ENCODE measurements at regions not wholly inside any gene's neighbourhood (a gene's known extent, or its start where the extent isn't known, plus 50 kb on each side); places are given as distances from the start of the nearest gene placed in this dataset.

DNA sequence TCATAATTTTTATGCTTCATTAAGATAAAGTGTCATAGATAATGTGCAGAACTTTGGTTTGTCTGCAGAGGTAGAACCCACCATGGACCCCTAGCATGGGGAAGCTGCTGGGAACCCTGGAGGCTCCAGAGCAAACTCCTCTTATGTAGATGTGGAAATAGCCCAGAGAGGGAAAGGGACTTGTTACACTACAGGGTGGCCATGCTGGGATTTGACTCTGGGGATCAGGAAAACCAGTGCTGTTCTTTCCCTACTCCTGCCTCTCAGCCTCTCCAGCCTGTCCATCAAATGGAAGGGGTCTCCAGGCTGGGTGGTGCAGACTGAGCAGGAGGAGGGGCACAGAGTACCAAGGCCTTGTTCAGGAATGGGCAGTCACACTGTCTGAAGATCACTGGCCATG, 54.2 kb downstream of the MSX1 start:
- peaks cover 3% of the 10 kb centered on the region for H3K9me3 ChIP-seq (ENCODE audit: severe bottlenecking)
- H3K27me3 ChIP-seq (ENCODE audit: insufficient read depth, low read depth, severe bottlenecking) = no peaks in the 10 kb centered on the region
- no peak for DNase-seq
- TF ChIP-seq, protein P1, sequence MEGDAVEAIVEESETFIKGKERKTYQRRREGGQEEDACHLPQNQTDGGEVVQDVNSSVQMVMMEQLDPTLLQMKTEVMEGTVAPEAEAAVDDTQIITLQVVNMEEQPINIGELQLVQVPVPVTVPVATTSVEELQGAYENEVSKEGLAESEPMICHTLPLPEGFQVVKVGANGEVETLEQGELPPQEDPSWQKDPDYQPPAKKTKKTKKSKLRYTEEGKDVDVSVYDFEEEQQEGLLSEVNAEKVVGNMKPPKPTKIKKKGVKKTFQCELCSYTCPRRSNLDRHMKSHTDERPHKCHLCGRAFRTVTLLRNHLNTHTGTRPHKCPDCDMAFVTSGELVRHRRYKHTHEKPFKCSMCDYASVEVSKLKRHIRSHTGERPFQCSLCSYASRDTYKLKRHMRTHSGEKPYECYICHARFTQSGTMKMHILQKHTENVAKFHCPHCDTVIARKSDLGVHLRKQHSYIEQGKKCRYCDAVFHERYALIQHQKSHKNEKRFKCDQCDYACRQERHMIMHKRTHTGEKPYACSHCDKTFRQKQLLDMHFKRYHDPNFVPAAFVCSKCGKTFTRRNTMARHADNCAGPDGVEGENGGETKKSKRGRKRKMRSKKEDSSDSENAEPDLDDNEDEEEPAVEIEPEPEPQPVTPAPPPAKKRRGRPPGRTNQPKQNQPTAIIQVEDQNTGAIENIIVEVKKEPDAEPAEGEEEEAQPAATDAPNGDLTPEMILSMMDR (IDR thresholded peaks at IDR 0.05; ENCODE audit: low read depth, low read length) = no peak
- no peaks in the 10 kb centered on the region for H3K36me3 ChIP-seq
- no peak overlapping the region for H3K4me3 ChIP-seq (ENCODE audit: low read depth, low read length)
- no peak overlapping the region for H3K27ac ChIP-seq

DNA sequence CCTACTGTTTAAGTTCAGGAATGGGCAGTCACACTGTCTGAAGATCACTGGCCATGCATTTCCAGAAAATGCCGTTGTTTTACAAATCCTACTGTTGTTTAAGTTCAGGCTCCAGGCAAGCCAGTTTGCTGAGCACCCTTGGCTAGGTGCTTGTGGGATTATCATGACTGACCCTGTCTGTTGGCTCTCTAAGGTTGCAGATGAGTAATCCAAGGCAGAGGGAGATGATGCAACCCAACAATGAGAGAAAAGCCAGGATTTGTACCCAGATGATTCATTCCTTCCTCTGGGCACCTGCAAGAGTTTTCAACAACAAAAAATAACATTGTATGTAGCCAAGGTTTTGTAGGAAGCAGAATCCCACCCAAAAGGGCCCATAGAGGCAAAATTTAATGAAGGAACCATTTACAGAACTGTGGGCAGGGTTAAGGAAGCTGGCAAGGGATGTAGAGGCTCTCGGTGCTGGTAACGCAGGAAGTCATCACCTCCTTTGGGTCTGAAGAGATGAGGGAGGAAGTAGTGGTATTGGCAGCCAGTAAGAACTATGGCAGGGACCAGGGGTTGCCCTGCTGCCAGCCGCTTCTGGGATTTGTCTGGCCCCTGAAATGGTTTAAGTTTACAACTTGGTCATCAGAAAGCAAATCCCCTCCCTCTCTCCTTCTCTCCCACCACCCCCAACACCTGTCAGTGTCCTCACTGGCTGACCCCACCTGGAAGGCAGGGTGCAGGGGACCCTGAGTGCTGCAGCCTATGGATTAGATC, 54.8 kb downstream of the MSX1 start:
- TF ChIP-seq, protein P1 (IDR thresholded peaks at IDR 0.05; ENCODE audit: low read depth, low read length) = no peak
- H3K4me3 ChIP-seq (ENCODE audit: low read depth, low read length) = no peak overlapping the region
- H3K27ac ChIP-seq = no peak overlapping the region
- H3K27me3 ChIP-seq (ENCODE audit: insufficient read depth, low read depth, severe bottlenecking) = no peaks in the 10 kb centered on the region
- H3K36me3 ChIP-seq = no peaks in the 10 kb centered on the region
- peaks cover 3% of the 10 kb centered on the region for H3K9me3 ChIP-seq (ENCODE audit: severe bottlenecking)
- peak; percentile 25 for DNase-seq

DNA sequence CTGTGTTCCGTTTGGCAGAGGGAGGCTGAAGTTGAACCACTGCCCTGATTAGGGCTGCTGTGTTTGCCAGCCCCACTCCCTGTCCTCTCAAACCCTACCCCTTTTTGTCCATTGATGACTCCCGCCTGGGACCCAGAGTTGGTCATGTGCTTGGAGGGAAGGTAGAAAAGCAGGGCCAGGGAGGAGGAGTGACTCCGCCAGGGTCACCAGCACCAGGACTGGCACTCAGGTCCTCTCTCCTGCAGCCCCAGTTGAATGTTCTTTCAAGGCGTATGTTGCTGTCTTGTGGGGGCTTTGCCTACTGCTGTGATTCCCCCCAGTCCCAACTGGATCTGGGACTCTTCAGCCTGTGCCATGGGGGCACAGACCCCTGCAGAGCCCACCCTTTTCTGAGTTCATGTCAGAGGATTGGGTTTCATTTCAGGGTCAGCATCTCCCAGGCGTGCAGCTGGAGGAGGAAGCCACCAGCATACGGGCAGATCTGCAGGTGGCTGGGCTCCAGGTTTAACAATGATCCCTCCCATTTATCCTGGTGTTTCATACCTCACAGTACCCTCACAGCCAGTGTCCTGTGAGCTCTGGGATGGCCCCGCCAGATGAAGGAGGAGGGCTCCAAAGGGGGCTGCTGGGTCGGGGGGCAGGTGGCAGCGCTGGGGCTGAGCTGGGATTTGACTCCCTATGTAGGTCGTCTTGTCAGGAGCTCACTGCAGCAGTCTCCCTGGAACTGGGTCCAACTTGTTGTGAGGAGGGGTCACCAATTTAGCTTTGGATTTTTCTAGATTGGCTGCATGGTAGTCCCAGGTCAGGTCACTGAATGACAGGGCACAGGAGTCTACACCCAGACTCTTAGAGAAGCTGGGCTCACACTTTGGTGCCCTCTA, 55.7 kb downstream of the MSX1 start:
- no peak for DNase-seq
- no peaks in the 10 kb centered on the region for H3K36me3 ChIP-seq
- TF ChIP-seq, protein P1 (IDR thresholded peaks at IDR 0.05; ENCODE audit: low read depth, low read length) = no peak
- no peaks in the 10 kb centered on the region for H3K27me3 ChIP-seq (ENCODE audit: insufficient read depth, low read depth, severe bottlenecking)
- H3K4me3 ChIP-seq (ENCODE audit: low read depth, low read length) = no peak overlapping the region
- H3K27ac ChIP-seq = no peak overlapping the region
- peaks cover 3% of the 10 kb centered on the region for H3K9me3 ChIP-seq (ENCODE audit: severe bottlenecking)

DNA sequence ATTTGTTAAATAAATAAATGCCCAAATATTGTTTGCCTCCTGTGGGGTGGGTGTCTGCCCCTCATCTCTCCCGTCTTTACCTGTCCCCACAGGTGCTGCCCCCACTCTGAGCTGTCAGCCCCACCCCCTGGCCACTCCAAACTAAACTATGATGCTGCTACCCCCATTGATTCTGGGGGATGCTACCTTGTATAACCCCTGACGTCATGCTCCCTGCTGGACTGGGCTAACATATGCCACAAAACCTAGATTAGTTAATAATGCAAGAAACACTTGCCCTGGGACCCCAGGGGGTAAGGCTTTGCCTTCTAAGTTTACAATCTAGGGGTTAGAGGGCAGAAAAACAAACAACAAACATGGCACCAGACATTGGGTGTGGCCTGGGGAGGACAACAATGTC, 58.6 kb downstream of the MSX1 start:
- Histone ChIP-seq H3K4me3 (ENCODE audit: low read depth, low read length) (no peak overlapping the region), H3K27me3 (ENCODE audit: insufficient read depth, low read depth, severe bottlenecking) (no peaks in the 10 kb centered on the region), H3K27ac (no peak overlapping the region), H3K9me3 (ENCODE audit: severe bottlenecking) (peaks cover 3% of the 10 kb centered on the region), H3K36me3 (no peaks in the 10 kb centered on the region)
- TF ChIP-seq, protein P1 (IDR thresholded peaks at IDR 0.05; ENCODE audit: low read depth, low read length) = no peak
- DNase-seq = no peak

DNA sequence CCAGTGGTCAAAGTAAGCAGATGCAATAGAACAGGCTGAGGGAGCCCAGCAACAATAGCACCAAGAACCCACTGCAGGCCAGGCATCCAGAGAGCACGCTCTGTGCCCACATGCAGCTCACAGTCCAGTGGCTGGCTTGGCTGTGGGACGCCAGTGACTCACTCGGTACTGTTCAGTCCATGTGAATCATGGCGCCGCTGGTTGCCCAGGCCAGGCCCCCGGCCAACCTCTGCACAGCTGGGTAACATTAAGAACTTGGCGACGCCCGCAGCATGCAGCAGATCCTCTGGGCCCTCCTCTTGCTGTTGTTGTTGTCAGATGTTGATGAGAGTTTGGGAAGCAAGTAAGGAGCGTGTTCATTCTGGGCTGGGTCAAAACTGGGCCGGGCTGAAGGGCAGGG, 60.5 kb downstream of the MSX1 start:
- TF ChIP-seq, protein P1 (IDR thresholded peaks at IDR 0.05; ENCODE audit: low read depth, low read length) = no peak
- Histone ChIP-seq H3K36me3 (no peaks in the 10 kb centered on the region), H3K9me3 (ENCODE audit: severe bottlenecking) (peaks cover 3% of the 10 kb centered on the region), H3K27me3 (ENCODE audit: insufficient read depth, low read depth, severe bottlenecking) (no peaks in the 10 kb centered on the region), H3K27ac (no peak overlapping the region), H3K4me3 (ENCODE audit: low read depth, low read length) (no peak overlapping the region)
- DNase-seq = no peak
